OCI-LY1 (cell line): ENCODE measurements at regions not wholly inside any gene's neighbourhood (a gene's known extent, or its start where the extent isn't known, plus 50 kb on each side); places are given as distances from the start of the nearest gene placed in this dataset.

Experiments
- CTCF ChIP-seq: fragments of 200-600 bp; sonication (generic), shearing (Covaris generic); IDR thresholded peaks from 2 replicates; pipeline ENCODE4 v1.5.1; 2017; ENCODE audit warnings: mild to moderate bottlenecking, antibody characterized with exemption, low read length, moderate library complexity, mixed read lengths
- EZH2 ChIP-seq: fragments of 200-600 bp; sonication (generic), shearing (Covaris generic); IDR thresholded peaks from 2 replicates; pipeline ENCODE4 v1.8.0; 2017; ENCODE audit warnings: borderline replicate concordance, mixed run types, mild to moderate bottlenecking, antibody characterized with exemption, low read length, moderate library complexity, mixed read lengths

- TF ChIP-seq EZH2: no peak
- TF ChIP-seq CTCF: no peak
Measured at GRCh38 chr1:232393444-232394146, 236.3 kb downstream of the SIPA1L2 start.
